ENCODE measurements at regions not wholly inside any gene's neighbourhood (a gene's known extent, or its start where the extent isn't known, plus 50 kb on each side); places are given as distances from the start of the nearest gene placed in this dataset.
"Not testable (repeated sequence)": the region's sequence is repeated elsewhere in the genome, so short reads cannot be mapped to it uniquely, and the experiment has no call there.

- DNase-seq (ENCODE audit: low spot score), result no peak
These were observed 323.3 kb upstream of the DUSP10 start for GRCh38 chr1:222065234-222065633.

- DNase-seq (ENCODE audit: low spot score), result no peak
These were observed 322.7 kb upstream of the DUSP10 start for GRCh38 chr1:222064388-222065211.

GRCh38 chr1:222062640-222063039, 320.8 kb upstream of the DUSP10 start:
- no peak for DNase-seq (ENCODE audit: low spot score)

- DNase-seq (ENCODE audit: low spot score), result no peak
These were observed 319.9 kb upstream of the DUSP10 start for GRCh38 chr1:222061711-222062359.

GRCh38 chr1:222060210-222060916, 318.5 kb upstream of the DUSP10 start:
- DNase-seq (ENCODE audit: low spot score), result no peak

GRCh38 chr1:222058249-222058648, 316.4 kb upstream of the DUSP10 start:
- DNase-seq (ENCODE audit: low spot score), result no peak

GRCh38 chr1:222057162-222057561, 315.3 kb upstream of the DUSP10 start:
- DNase-seq (ENCODE audit: low spot score), result no peak

GRCh38 chr1:222054416-222054815, 312.5 kb upstream of the DUSP10 start:
- DNase-seq (ENCODE audit: low spot score), result no peak

GRCh38 chr1:222053790-222054294, 312.0 kb upstream of the DUSP10 start:
- no peak for DNase-seq (ENCODE audit: low spot score)

GRCh38 chr1:222051311-222051710, 309.4 kb upstream of the DUSP10 start:
- not testable (repeated sequence) for DNase-seq (ENCODE audit: low spot score)

- DNase-seq (ENCODE audit: low spot score), result not testable (repeated sequence)
These were observed 307.8 kb upstream of the DUSP10 start for GRCh38 chr1:222049661-222050060.

- no peak for DNase-seq (ENCODE audit: low spot score)
These were observed 307.3 kb upstream of the DUSP10 start for GRCh38 chr1:222049176-222049575.

- no peak for DNase-seq (ENCODE audit: low spot score)
These were observed 306.3 kb upstream of the DUSP10 start for GRCh38 chr1:222048094-222048595.

- no peak for DNase-seq (ENCODE audit: low spot score)
These were observed 305.5 kb upstream of the DUSP10 start for GRCh38 chr1:222047366-222047765.

GRCh38 chr1:222046684-222047263, 304.9 kb upstream of the DUSP10 start:
- no peak for DNase-seq (ENCODE audit: low spot score)

GRCh38 chr1:222045786-222046185, 303.9 kb upstream of the DUSP10 start:
- no peak for DNase-seq (ENCODE audit: low spot score)

GRCh38 chr1:222045236-222045635, 303.3 kb upstream of the DUSP10 start:
- no peak for DNase-seq (ENCODE audit: low spot score)

- DNase-seq (ENCODE audit: low spot score), result no peak
These were observed 301.8 kb upstream of the DUSP10 start for GRCh38 chr1:222043444-222044292.

GRCh38 chr1:222042120-222042519, 300.2 kb upstream of the DUSP10 start:
- no peak for DNase-seq (ENCODE audit: low spot score)

GRCh38 chr1:222040955-222041354, 299.1 kb upstream of the DUSP10 start:
- no peak for DNase-seq (ENCODE audit: low spot score)

- no peak for DNase-seq (ENCODE audit: low spot score)
These were observed 298.4 kb upstream of the DUSP10 start for GRCh38 chr1:222040121-222040805.
